HL-60 (cell line): ENCODE measurements at regions not wholly inside any gene's neighbourhood (a gene's known extent, or its start where the extent isn't known, plus 50 kb on each side); places are given as distances from the start of the nearest gene placed in this dataset.

Experiments
- CTCF ChIP-seq: IDR thresholded peaks from one replicate; pipeline ENCODE4 v1.5.1; 2011; ENCODE audit warnings: low read length, control low read depth, inconsistent platforms; ENCODE audit not compliant: insufficient read depth
- GABPA ChIP-seq: IDR thresholded peaks from 2 replicates; pipeline ENCODE4 v1.6.1; 2012; ENCODE audit warnings: low read depth
- POLR2AphosphoS5 ChIP-seq: IDR thresholded peaks from 2 replicates; pipeline ENCODE4 v1.6.1; 2012; ENCODE audit warnings: low read depth
- REST ChIP-seq: IDR thresholded peaks from 2 replicates; pipeline ENCODE4 v1.6.1; 2012; ENCODE audit warnings: low read depth; ENCODE audit not compliant: insufficient replicate concordance
- SPI1 ChIP-seq: IDR thresholded peaks from 2 replicates; pipeline ENCODE4 v1.6.1; 2012; ENCODE audit warnings: low read depth, mild to moderate bottlenecking, borderline replicate concordance

- TF ChIP-seq CTCF, result no peak
- TF ChIP-seq GABPA, result no peak
- no peak for TF ChIP-seq SPI1
- TF ChIP-seq POLR2AphosphoS5, result no peak
- no peak for TF ChIP-seq REST
These were observed 229.2 kb upstream of the PLEKHG7 start for GRCh38 chr12:92473564-92473963.
